C4-2B (cell line): ENCODE measurements at regions not wholly inside any gene's neighbourhood (a gene's known extent, or its start where the extent isn't known, plus 50 kb on each side); places are given as distances from the start of the nearest gene placed in this dataset.
"Not testable (repeated sequence)": the region's sequence is repeated elsewhere in the genome, so short reads cannot be mapped to it uniquely, and the experiment has no call there.

Experiments used
- H3K27ac ChIP-seq: fragments of 450-650 bp; 2 replicates; pipeline ENCODE4 v1.5.1; 2017
- CTCF ChIP-seq: fragments of 450-650 bp; conservative IDR thresholded peaks from 2 replicates; pipeline ENCODE4 v1.5.1; 2017; ENCODE audit warnings: mild to moderate bottlenecking
- ZFX ChIP-seq: fragments of 450-650 bp; IDR thresholded peaks from 2 replicates; pipeline ENCODE4 v1.6.1; 2017

DNA sequence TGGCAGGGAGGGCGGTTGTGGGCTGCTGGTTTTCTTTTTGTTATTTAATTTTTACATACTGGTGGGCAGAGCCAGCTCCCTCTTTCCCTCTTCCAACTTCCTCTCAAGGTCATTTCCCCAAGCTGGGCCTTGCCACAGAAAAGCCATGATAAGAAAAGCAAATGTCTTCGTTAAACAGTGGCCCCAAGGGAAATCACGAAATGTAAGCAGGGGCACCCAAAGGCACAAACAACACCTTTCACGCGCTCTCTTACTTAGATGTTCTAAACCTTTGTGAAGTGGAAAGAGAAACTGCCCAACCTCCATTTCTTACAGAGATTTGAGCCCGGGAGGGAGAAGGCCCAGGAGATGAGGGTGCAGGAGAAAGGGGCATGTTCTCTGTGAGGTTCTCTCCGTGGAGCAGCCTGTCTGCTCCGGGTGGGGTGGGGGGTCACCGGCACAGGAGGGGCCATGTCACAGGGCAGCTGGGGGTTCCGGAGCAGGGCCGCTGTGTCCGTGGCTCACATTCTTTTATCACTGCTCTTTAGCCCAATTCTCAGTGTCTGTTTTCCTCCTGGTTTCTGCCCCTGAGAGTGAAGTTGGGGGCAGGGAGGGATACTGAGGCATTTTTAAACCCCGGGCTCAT lies 190.7 kb upstream of the GATA6 start:
- TF ChIP-seq CTCF: no peak
- no peak for TF ChIP-seq ZFX
- H3K27ac ChIP-seq: no peak overlapping the region

DNA sequence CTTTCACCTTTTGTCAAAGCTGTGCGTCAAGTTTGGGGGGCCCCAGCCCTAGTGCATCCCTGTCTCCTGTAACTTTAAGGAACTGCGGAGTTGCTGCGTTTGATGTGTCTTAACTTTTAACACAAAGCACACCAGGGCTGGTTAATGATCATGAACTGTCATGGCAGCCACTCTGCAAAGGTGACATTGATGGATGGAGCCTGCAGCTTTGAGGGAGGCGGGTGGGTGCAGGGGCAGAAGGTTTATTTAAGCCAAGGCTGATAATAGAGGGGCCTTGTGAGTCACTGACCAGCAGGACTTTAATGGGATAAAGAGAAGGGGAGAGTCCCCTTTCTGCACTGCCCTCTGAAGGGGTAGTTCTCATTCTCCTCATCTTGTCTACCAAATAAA lies 190.2 kb upstream of the GATA6 start:
- no peak overlapping the region for H3K27ac ChIP-seq
- TF ChIP-seq ZFX: no peak
- TF ChIP-seq CTCF: no peak

DNA sequence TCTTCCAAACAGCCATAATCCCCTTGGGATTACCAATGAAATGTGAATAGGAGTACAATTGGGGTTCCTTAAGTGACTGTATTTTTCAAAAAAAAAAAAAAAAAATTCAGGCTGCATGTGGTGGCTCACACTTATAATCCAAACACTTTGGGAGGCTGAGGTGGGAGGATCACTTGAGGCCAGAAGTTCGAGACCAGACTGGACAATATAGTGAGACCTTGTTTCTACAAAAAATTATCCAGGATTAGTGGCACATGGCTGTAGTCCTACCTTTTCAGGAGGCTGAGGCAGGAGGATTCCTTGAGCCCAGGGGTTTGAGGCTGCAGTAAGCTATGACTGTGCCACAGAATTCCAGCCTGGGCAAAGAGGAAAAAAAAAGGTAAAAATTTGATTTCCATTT lies 189.6 kb upstream of the GATA6 start:
- no peak for TF ChIP-seq ZFX
- no peak for TF ChIP-seq CTCF
- H3K27ac ChIP-seq: no peak overlapping the region

GRCh38 chr18:21980744-21981143 lies 188.6 kb upstream of the GATA6 start:
- no peak overlapping the region for H3K27ac ChIP-seq
- no peak for TF ChIP-seq ZFX
- TF ChIP-seq CTCF: no peak

DNA sequence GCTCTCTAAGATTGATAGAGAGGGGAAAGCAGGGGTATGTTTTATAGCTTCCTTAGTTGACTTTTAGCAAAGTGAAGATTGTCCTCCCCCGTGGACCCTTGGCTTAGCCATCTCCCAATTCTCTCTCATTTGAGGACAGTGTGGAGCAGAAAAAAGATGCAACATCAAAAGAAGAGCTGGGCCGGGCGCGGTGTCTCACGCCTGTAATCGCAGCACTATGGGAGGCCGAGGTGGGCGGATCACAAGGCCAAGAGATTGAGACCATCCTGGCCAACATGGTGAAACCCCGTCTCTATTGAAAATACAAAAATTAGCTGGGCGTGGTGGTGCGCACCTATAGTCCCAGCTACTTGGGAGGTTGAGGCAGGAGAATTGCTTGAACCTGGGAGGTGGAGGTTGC lies 187.9 kb upstream of the GATA6 start:
- H3K27ac ChIP-seq: not testable (repeated sequence)

- TF ChIP-seq ZFX: no peak
- TF ChIP-seq CTCF: no peak
- no peak overlapping the region for H3K27ac ChIP-seq
Measured at GRCh38 chr18:21991081-21991534, 178.3 kb upstream of the GATA6 start.

- no peak for TF ChIP-seq ZFX
- no peak for TF ChIP-seq CTCF
- H3K27ac ChIP-seq: no peak overlapping the region
Measured at GRCh38 chr18:21991886-21992285, 177.5 kb upstream of the GATA6 start.

DNA sequence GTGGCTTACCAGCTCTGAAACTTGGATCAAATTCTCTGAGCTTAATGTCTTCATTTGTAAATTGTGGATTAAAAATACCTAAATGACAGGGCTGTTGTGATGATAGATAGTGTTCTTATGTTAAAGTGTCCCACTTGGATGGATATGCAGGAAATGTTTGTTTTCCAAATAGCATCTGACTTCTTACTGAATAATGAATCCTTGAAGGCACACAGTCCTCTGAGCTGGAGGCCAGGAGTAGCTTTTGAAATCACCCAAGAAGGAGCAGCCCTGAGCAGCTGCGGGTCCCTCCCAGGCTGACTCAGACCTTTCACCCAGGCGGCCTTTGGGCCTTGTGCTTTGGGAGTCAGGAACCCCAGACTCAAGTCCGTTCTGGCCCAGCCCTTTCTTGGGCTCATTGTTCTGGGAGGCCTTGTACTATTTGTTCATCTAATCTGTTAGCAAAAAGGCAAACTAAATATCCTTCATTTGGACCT lies 173.0 kb upstream of the GATA6 start:
- H3K27ac ChIP-seq: no peak overlapping the region
- TF ChIP-seq CTCF (no peak), ZFX (no peak)
